Type B pancreatic cell (in vitro differentiated cells): ENCODE measurements at regions not wholly inside any gene's neighbourhood (a gene's known extent, or its start where the extent isn't known, plus 50 kb on each side); places are given as distances from the start of the nearest gene placed in this dataset.

ENCODE experiments used
- DNase-seq: peaks from one replicate; pipeline ENCODE4 v3.0.0; 2021; ENCODE audit warnings: mixed read lengths; ENCODE audit not compliant: unreplicated experiment; ENCODE audit errors: extremely low spot score
- H3K27ac Mint-ChIP-seq: 2 replicates; pipeline ENCODE4 v1.8.0; 2021; ENCODE audit warnings: mild to moderate bottlenecking, mixed read lengths
- H3K27me3 Mint-ChIP-seq: 2 replicates; pipeline ENCODE4 v1.8.0; 2021; ENCODE audit warnings: mixed read lengths
- H3K36me3 Mint-ChIP-seq: 2 replicates; pipeline ENCODE4 v1.8.0; 2021; ENCODE audit warnings: mixed read lengths
- H3K4me1 Mint-ChIP-seq: one replicate; pipeline ENCODE4 v1.8.0; 2021; ENCODE audit warnings: mixed read lengths; ENCODE audit not compliant: unreplicated experiment
- H3K4me3 Mint-ChIP-seq: 2 replicates; pipeline ENCODE4 v1.8.0; 2021; ENCODE audit warnings: mild to moderate bottlenecking, mixed read lengths
- H3K9me3 Mint-ChIP-seq: 2 replicates; pipeline ENCODE4 v1.8.0; 2021; ENCODE audit warnings: mixed read lengths
- TF ChIP-seq, protein P1 (sequence below): fragments of 200-600 bp; sonication (generic); conservative IDR thresholded peaks from 2 replicates; pipeline ENCODE4 v1.5.0; 2021; ENCODE audit warnings: antibody characterized with exemption, mild to moderate bottlenecking

DNA sequence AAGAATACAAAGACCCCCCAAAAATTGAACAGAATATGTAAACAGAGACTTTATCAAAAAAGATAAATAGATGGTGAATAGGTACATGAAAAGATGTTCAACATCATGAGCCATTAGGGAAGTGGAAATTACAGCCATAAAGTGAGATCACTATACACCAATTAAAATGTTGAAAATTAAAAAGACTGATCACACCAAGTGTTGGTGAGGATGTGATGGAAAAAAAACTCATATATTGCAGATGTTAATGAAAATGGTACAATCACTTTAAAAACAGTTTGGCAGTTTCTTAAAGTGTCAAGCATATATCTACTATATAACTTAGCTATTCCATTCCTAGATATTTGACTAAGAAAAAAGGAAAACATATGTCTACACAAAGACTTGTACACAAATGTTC, 280.5 kb downstream of the DHX35 start:
- H3K4me1 Mint-ChIP-seq: peaks cover 1% of the 10 kb centered on the region
- TF ChIP-seq, protein P1, sequence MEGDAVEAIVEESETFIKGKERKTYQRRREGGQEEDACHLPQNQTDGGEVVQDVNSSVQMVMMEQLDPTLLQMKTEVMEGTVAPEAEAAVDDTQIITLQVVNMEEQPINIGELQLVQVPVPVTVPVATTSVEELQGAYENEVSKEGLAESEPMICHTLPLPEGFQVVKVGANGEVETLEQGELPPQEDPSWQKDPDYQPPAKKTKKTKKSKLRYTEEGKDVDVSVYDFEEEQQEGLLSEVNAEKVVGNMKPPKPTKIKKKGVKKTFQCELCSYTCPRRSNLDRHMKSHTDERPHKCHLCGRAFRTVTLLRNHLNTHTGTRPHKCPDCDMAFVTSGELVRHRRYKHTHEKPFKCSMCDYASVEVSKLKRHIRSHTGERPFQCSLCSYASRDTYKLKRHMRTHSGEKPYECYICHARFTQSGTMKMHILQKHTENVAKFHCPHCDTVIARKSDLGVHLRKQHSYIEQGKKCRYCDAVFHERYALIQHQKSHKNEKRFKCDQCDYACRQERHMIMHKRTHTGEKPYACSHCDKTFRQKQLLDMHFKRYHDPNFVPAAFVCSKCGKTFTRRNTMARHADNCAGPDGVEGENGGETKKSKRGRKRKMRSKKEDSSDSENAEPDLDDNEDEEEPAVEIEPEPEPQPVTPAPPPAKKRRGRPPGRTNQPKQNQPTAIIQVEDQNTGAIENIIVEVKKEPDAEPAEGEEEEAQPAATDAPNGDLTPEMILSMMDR: no peak

DNA sequence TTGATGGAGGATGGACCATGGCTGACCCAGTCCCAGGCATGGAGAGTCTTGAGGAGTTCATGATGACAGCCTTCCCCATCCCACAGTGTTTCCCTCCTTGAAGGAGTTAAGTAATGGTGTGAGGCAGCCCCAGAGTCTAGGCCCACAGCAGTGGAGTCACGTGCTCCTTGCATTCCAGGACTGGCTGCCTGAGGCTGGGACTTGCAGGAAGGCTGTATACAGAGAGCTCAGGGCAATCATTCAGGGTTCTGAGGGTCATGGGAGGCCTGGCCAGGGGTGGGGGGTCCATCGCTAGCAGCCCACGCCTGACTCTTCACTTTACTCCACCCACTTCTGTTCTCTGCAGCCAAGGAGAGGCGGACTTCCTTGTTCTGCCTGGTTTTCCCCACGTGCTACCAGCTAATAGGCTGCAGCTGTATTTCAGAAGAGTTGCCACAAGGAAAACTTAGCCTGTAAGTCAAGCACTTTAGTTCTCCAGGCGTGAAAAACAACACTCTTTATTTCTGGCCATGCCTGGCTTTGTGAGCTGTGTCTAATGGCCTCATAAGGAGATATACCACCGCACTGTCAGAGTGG, 272.5 kb downstream of the DHX35 start:
- peaks cover 17% of the 10 kb centered on the region for H3K27me3 Mint-ChIP-seq
- no peaks in the 10 kb centered on the region for H3K9me3 Mint-ChIP-seq
- no peaks in the 10 kb centered on the region for H3K4me1 Mint-ChIP-seq
- TF ChIP-seq, protein P1: no peak
- H3K27ac Mint-ChIP-seq: no peak overlapping the region
- no peaks in the 10 kb centered on the region for H3K36me3 Mint-ChIP-seq
- no peak overlapping the region for H3K4me3 Mint-ChIP-seq
- no peak for DNase-seq

More for the DNA sequence above, 280.5 kb downstream of the DHX35 start:
- Mint-ChIP-seq H3K36me3 (no peaks in the 10 kb centered on the region), H3K4me3 (no peak overlapping the region), H3K9me3 (no peaks in the 10 kb centered on the region), H3K27ac (no peak overlapping the region), H3K27me3 (peaks cover 26% of the 10 kb centered on the region)
- no peak for DNase-seq

DNA sequence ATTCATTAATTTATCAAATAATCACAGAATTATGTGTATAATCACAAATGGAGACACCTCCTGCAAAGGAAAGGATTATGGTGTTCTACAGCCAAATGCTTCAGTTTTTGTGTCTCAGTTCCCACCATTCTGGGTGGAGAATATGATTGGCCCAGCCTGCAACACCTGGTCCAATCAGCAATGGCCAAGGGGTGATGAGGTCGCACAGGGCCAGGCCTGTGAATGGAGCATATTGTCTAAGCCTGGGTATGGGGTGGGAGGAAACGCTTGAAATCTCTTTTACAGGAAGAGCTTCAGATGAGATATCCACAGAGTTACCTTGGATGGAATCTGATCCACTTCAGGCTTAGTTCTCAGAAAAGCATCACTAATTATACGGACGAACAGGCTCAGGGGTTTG, 271.6 kb downstream of the DHX35 start:
- TF ChIP-seq, protein P1: no peak
- no peak for DNase-seq
- peaks cover 17% of the 10 kb centered on the region for H3K27me3 Mint-ChIP-seq
- H3K4me1 Mint-ChIP-seq: no peaks in the 10 kb centered on the region
- no peak overlapping the region for H3K4me3 Mint-ChIP-seq
- no peaks in the 10 kb centered on the region for H3K9me3 Mint-ChIP-seq
- no peak overlapping the region for H3K27ac Mint-ChIP-seq
- H3K36me3 Mint-ChIP-seq: no peaks in the 10 kb centered on the region

DNA sequence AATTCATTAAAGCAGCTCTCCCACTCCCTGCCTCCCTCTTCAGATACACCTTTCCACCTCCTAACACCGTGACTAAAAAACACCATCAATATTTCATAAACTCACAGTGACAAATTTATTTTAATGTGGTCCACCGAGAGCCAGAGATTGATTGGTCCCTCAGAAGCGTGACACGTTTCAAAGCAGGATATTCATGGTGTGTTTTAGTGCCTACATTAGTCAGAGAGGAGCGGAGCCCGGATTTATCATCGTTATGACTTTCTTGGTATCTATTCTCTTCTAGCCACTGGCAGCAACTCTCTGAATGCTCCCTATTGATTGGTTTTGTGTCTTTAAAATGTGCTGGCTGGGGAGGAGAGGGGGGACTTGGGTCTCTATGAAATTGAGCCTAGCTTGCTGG, 265.3 kb downstream of the DHX35 start:
- Mint-ChIP-seq H3K4me3 (no peak overlapping the region), H3K4me1 (no peaks in the 10 kb centered on the region), H3K9me3 (no peaks in the 10 kb centered on the region), H3K27ac (no peak overlapping the region), H3K27me3 (peaks cover 41% of the 10 kb centered on the region), H3K36me3 (no peaks in the 10 kb centered on the region)
- TF ChIP-seq, protein P1: no peak
- no peak for DNase-seq

DNA sequence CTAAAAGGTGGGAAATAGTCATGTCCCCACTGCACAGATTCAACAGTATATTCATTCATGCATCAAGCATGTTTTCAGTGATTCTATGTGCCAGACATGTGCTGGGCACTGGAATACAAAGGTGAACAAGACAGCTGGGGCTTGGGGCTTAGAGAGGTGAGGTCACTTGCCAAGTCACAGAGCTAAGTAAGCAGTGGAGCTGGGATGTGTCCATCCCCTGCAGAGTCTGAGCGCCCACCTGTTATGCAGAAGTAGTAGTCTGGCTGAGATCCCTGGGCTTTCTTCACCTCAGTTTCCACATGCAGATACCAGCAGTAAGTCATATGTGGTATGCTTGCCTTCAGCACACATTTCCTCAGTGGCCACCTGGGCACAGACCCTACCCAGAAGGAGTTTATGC, 263.8 kb downstream of the DHX35 start:
- H3K36me3 Mint-ChIP-seq: no peaks in the 10 kb centered on the region
- TF ChIP-seq, protein P1: no peak
- H3K27me3 Mint-ChIP-seq: peaks cover 45% of the 10 kb centered on the region
- DNase-seq: no peak
- H3K4me1 Mint-ChIP-seq: no peaks in the 10 kb centered on the region
- no peak overlapping the region for H3K4me3 Mint-ChIP-seq
- no peak overlapping the region for H3K27ac Mint-ChIP-seq
- H3K9me3 Mint-ChIP-seq: no peaks in the 10 kb centered on the region

DNA sequence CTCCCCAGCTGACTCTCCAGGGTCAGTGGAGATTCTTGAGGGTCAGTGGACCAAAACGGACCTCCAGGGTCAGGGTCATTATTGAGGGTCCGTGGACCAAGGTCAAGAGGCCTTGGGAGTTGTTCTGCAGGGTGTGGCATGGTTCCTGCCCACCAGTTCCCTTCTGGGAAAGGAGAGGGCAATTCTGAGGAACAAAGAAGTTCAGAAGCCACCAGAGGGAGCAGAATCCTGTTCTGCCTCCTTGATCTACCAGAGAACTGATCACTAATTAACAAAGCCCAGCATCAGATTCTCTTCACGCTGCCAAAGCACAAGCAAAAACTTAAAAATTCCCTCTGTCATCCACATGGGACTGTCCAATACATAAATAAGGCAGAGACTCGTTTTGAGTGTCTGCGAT, 263.4 kb downstream of the DHX35 start:
- Mint-ChIP-seq H3K9me3 (no peaks in the 10 kb centered on the region), H3K27me3 (peaks cover 47% of the 10 kb centered on the region), H3K4me3 (no peak overlapping the region), H3K27ac (no peak overlapping the region), H3K4me1 (no peaks in the 10 kb centered on the region), H3K36me3 (no peaks in the 10 kb centered on the region)
- TF ChIP-seq, protein P1: no peak
- DNase-seq: no peak
